ENCODE measurements at regions not wholly inside any gene's neighbourhood (a gene's known extent, or its start where the extent isn't known, plus 50 kb on each side); places are given as distances from the start of the nearest gene placed in this dataset.

- no peak overlapping the region for H3K4me3 ChIP-seq (ENCODE audit: low read depth, low read length)
- TF ChIP-seq CTCF (IDR thresholded peaks at IDR 0.05; ENCODE audit: control insufficient read depth, extremely low read depth, insufficient read depth): no peak
- no peak for DNase-seq (ENCODE audit: low read depth)
Observed at GRCh38 chr17:49918591-49918990, 50.4 kb upstream of the DLX4 start.

Measured in LNCaP clone FGC (cell line).